GM19099 (cell line): ENCODE measurements at regions not wholly inside any gene's neighbourhood (a gene's known extent, or its start where the extent isn't known, plus 50 kb on each side); places are given as distances from the start of the nearest gene placed in this dataset.

Experiments
- POLR2A ChIP-seq: IDR thresholded peaks from 3 replicates; pipeline ENCODE4 v1.6.1; 2011; ENCODE audit warnings: low read depth; ENCODE audit not compliant: insufficient read length; ENCODE audit errors: extremely low read depth

GRCh38 chr10:4407783-4408182 is 418.2 kb upstream of the AKR1E2 start:
- no peak for TF ChIP-seq POLR2A

GRCh38 chr10:4405828-4406227 is 420.2 kb upstream of the AKR1E2 start:
- no peak for TF ChIP-seq POLR2A

- no peak for TF ChIP-seq POLR2A
These were observed 422.3 kb upstream of the AKR1E2 start for GRCh38 chr10:4403638-4404252.

GRCh38 chr10:4399556-4399955 is 426.5 kb upstream of the AKR1E2 start:
- no peak for TF ChIP-seq POLR2A

- TF ChIP-seq POLR2A = no peak
These were observed 427.4 kb upstream of the AKR1E2 start for GRCh38 chr10:4398602-4399001.

GRCh38 chr10:4397337-4397736 is 428.7 kb upstream of the AKR1E2 start:
- no peak for TF ChIP-seq POLR2A

GRCh38 chr10:4396401-4397283 is 429.4 kb upstream of the AKR1E2 start:
- TF ChIP-seq POLR2A = no peak

- no peak for TF ChIP-seq POLR2A
These were observed 430.3 kb upstream of the AKR1E2 start for GRCh38 chr10:4395731-4396130.

- no peak for TF ChIP-seq POLR2A
These were observed 434.3 kb upstream of the AKR1E2 start for GRCh38 chr10:4391683-4392082.

GRCh38 chr10:4390219-4390618 is 435.8 kb upstream of the AKR1E2 start:
- no peak for TF ChIP-seq POLR2A

GRCh38 chr10:4385231-4385870 is 440.7 kb upstream of the AKR1E2 start:
- no peak for TF ChIP-seq POLR2A

- no peak for TF ChIP-seq POLR2A
These were observed 441.8 kb upstream of the AKR1E2 start for GRCh38 chr10:4384245-4384644.

GRCh38 chr10:4383651-4384098 is 442.3 kb upstream of the AKR1E2 start:
- TF ChIP-seq POLR2A = no peak

GRCh38 chr10:4382811-4383210 is 443.2 kb upstream of the AKR1E2 start:
- no peak for TF ChIP-seq POLR2A

GRCh38 chr10:4373612-4374011 is 452.4 kb upstream of the AKR1E2 start:
- TF ChIP-seq POLR2A = no peak

- TF ChIP-seq POLR2A = no peak
These were observed 452.9 kb upstream of the AKR1E2 start for GRCh38 chr10:4373098-4373497.
